Fibroblast of skin of left quadriceps (primary cell): ENCODE measurements at regions not wholly inside any gene's neighbourhood (a gene's known extent, or its start where the extent isn't known, plus 50 kb on each side); places are given as distances from the start of the nearest gene placed in this dataset.

Experiments
- DNase-seq, 2 experiments: peaks; one replicate each; pipeline ENCODE4 v3.0.0-alpha.2; 2013; ENCODE audit warnings: low read depth in 2 of 2

GRCh38 chr1:4961935-4962645 lies 307.7 kb downstream of the AJAP1 start:
- no peak for DNase-seq

GRCh38 chr1:4960782-4961475 lies 306.5 kb downstream of the AJAP1 start:
- DNase-seq: no peak

GRCh38 chr1:4960336-4960735 lies 305.9 kb downstream of the AJAP1 start:
- no peak for DNase-seq

- DNase-seq: no peak
Measured at GRCh38 chr1:4959216-4959615, 304.8 kb downstream of the AJAP1 start.

GRCh38 chr1:4957027-4957426 lies 302.6 kb downstream of the AJAP1 start:
- DNase-seq: no peak

GRCh38 chr1:4954392-4954791 lies 300.0 kb downstream of the AJAP1 start:
- no peak for DNase-seq

GRCh38 chr1:4951601-4952000 lies 297.2 kb downstream of the AJAP1 start:
- DNase-seq: no peak

GRCh38 chr1:4946343-4946742 lies 291.9 kb downstream of the AJAP1 start:
- DNase-seq: no peak

- no peak for DNase-seq
Measured at GRCh38 chr1:4944911-4945310, 290.5 kb downstream of the AJAP1 start.

GRCh38 chr1:4944072-4944471 lies 289.7 kb downstream of the AJAP1 start:
- DNase-seq: no peak

- DNase-seq: no peak
Measured at GRCh38 chr1:4939266-4939665, 284.9 kb downstream of the AJAP1 start.

GRCh38 chr1:4937876-4938534 lies 283.6 kb downstream of the AJAP1 start:
- DNase-seq: no peak

- no peak for DNase-seq
Measured at GRCh38 chr1:4935807-4936206, 281.4 kb downstream of the AJAP1 start.

- no peak for DNase-seq
Measured at GRCh38 chr1:4933232-4933631, 278.8 kb downstream of the AJAP1 start.

GRCh38 chr1:4932311-4933030 lies 278.1 kb downstream of the AJAP1 start:
- DNase-seq: no peak

GRCh38 chr1:4931486-4931885 lies 277.1 kb downstream of the AJAP1 start:
- no peak for DNase-seq

- DNase-seq: no peak
Measured at GRCh38 chr1:4928186-4928585, 273.8 kb downstream of the AJAP1 start.

GRCh38 chr1:4924356-4924755 lies 269.9 kb downstream of the AJAP1 start:
- DNase-seq: no peak

GRCh38 chr1:4916610-4917009 lies 262.2 kb downstream of the AJAP1 start:
- no peak for DNase-seq

- DNase-seq: no peak
Measured at GRCh38 chr1:4915154-4915553, 260.7 kb downstream of the AJAP1 start.

GRCh38 chr1:4908486-4908885 lies 254.1 kb downstream of the AJAP1 start:
- DNase-seq: no peak

- DNase-seq: no peak
Measured at GRCh38 chr1:4894566-4894965, 240.2 kb downstream of the AJAP1 start.
